ENCODE measurements at regions not wholly inside any gene's neighbourhood (a gene's known extent, or its start where the extent isn't known, plus 50 kb on each side); places are given as distances from the start of the nearest gene placed in this dataset.

GRCh38 chr4:82042042-82042441 lies 331.7 kb downstream of the HNRNPD start:
- dilution Hi-C loops (cut with MboI; ENCODE audit: extremely low pct_ligation_motif_present, low sequenced_read_pairs) = no loop called here

GRCh38 chr4:82038936-82039335 lies 334.9 kb downstream of the HNRNPD start:
- Histone ChIP-seq H3K36me3 (ENCODE audit: control insufficient read depth in 2 of 2, extremely low read depth in 1 of 2, insufficient read depth in 2 of 2, low read length in 2 of 2) (no peaks in the 10 kb centered on the region), H4K20me1 (ENCODE audit: control insufficient read depth, extremely low read depth, insufficient read depth, low read length) (no peaks in the 10 kb centered on the region), H3K4me2 (ENCODE audit: control insufficient read depth, extremely low read depth, insufficient read depth, low read depth, low read length) (no peak overlapping the region), H3K4me3 (ENCODE audit: control insufficient read depth in 2 of 3, extremely low read depth in 1 of 3, insufficient read depth in 2 of 3, low read depth in 1 of 3, low read length in 3 of 3) (no peak overlapping the region), H3K79me2 (ENCODE audit: control insufficient read depth, insufficient read depth, low read length) (no peaks in the 10 kb centered on the region), H3K9ac (ENCODE audit: control insufficient read depth, extremely low read depth, insufficient read depth, low read length) (no peak overlapping the region), H3K27me3 (ENCODE audit: control insufficient read depth, extremely low read depth, insufficient read depth, low read length) (peaks cover 19% of the 10 kb centered on the region), H3K9me3 (ENCODE audit: control insufficient read depth, low read depth, low read length) (no peaks in the 10 kb centered on the region), H3K27ac (ENCODE audit: control insufficient read depth, insufficient read depth, low read length) (no peak overlapping the region), H2AFZ (ENCODE audit: control insufficient read depth, low read length) (no peak overlapping the region), H3K9me1 (ENCODE audit: control insufficient read depth, extremely low read depth, insufficient read depth, low read length) (no peaks in the 10 kb centered on the region), H3K4me1 (ENCODE audit: control insufficient read depth, extremely low read depth, insufficient read depth, low read length) (no peaks in the 10 kb centered on the region)
- DNase-seq (ENCODE audit: low read depth, low spot score) (no peak), FAIRE-seq (no peak)
- dilution Hi-C loops (cut with MboI; ENCODE audit: extremely low pct_ligation_motif_present, low sequenced_read_pairs) = no loop called here
- TF ChIP-seq CTCF (optimal IDR thresholded peaks at IDR 0.05 in 1 of 3, IDR thresholded peaks at IDR 0.05 in 1 of 3, conservative IDR thresholded peaks at IDR 0.05 in 1 of 3; ENCODE audit: extremely low read depth in 1 of 3, insufficient read depth in 2 of 3, low read length in 3 of 3) = no peak
- TF ChIP-seq EZH2 (IDR thresholded peaks at IDR 0.05; ENCODE audit: low read length) = no peak

More at GRCh38 chr4:82042042-82042441, 331.7 kb downstream of the HNRNPD start:
- Histone ChIP-seq H4K20me1 (ENCODE audit: control insufficient read depth, extremely low read depth, insufficient read depth, low read length) (no peaks in the 10 kb centered on the region), H3K4me2 (ENCODE audit: control insufficient read depth, extremely low read depth, insufficient read depth, low read depth, low read length) (no peak overlapping the region), H2AFZ (ENCODE audit: control insufficient read depth, low read length) (no peak overlapping the region), H3K27ac (ENCODE audit: control insufficient read depth, insufficient read depth, low read length) (no peak overlapping the region), H3K4me3 (ENCODE audit: control insufficient read depth in 2 of 3, extremely low read depth in 1 of 3, insufficient read depth in 2 of 3, low read depth in 1 of 3, low read length in 3 of 3) (no peak overlapping the region), H3K4me1 (ENCODE audit: control insufficient read depth, extremely low read depth, insufficient read depth, low read length) (peaks cover 3% of the 10 kb centered on the region), H3K9me3 (ENCODE audit: control insufficient read depth, low read depth, low read length) (no peaks in the 10 kb centered on the region), H3K36me3 (ENCODE audit: control insufficient read depth in 2 of 2, extremely low read depth in 1 of 2, insufficient read depth in 2 of 2, low read length in 2 of 2) (no peaks in the 10 kb centered on the region), H3K79me2 (ENCODE audit: control insufficient read depth, insufficient read depth, low read length) (no peaks in the 10 kb centered on the region), H3K9me1 (ENCODE audit: control insufficient read depth, extremely low read depth, insufficient read depth, low read length) (no peaks in the 10 kb centered on the region), H3K27me3 (ENCODE audit: control insufficient read depth, extremely low read depth, insufficient read depth, low read length) (peaks cover 30% of the 10 kb centered on the region), H3K9ac (ENCODE audit: control insufficient read depth, extremely low read depth, insufficient read depth, low read length) (no peak overlapping the region)
- FAIRE-seq = no peak
- TF ChIP-seq CTCF (optimal IDR thresholded peaks at IDR 0.05 in 1 of 3, IDR thresholded peaks at IDR 0.05 in 1 of 3, conservative IDR thresholded peaks at IDR 0.05 in 1 of 3; ENCODE audit: extremely low read depth in 1 of 3, insufficient read depth in 2 of 3, low read length in 3 of 3) (no peak), EZH2 (IDR thresholded peaks at IDR 0.05; ENCODE audit: low read length) (no peak)
- no peak for DNase-seq (ENCODE audit: low read depth, low spot score)

All from keratinocyte (primary cell).